Glomerular visceral epithelial cell (primary cell): ENCODE measurements at regions not wholly inside any gene's neighbourhood (a gene's known extent, or its start where the extent isn't known, plus 50 kb on each side); places are given as distances from the start of the nearest gene placed in this dataset.

ENCODE experiments used
- DNase-seq: peaks from one replicate; pipeline ENCODE4 v3.0.0-alpha.2; 2016; ENCODE audit errors: extremely low spot score

- DNase-seq: no peak
These were observed 56.7 kb upstream of the ERCC4 start for GRCh38 chr16:13863075-13863765.

GRCh38 chr16:13864689-13865088 is 55.3 kb upstream of the ERCC4 start:
- DNase-seq: no peak

DNA sequence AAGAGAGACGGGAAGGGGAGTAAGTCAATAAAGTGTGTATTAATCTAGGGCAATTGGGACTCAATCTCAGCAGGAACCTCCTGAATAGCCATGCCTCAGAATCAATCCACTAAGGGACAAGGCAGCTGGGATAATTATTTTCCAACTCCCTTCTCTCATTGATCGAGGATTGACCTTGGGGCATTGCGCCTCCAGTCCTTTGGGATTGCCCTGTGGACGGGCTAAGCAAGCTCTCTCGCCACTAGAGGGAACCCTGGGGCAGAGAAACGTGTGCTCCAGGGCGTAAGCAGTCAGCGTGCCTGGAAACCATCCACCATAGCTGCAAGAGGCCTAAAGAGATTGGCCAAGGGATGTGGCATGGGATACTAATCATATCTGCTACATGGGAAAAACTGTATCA is 53.9 kb upstream of the ERCC4 start:
- peak; percentile 50 for DNase-seq
